ENCODE measurements at regions not wholly inside any gene's neighbourhood (a gene's known extent, or its start where the extent isn't known, plus 50 kb on each side); places are given as distances from the start of the nearest gene placed in this dataset.

- no peak for TF ChIP-seq CTCF (conservative IDR thresholded peaks at IDR 0.05)
- TF ChIP-seq ZFX (IDR thresholded peaks at IDR 0.05), result no peak
These were observed 215.2 kb downstream of the C3orf38 start for GRCh38 chr3:88364926-88365325.

Data from C4-2B (cell line).